Fibroblast of pulmonary artery (primary cell): ENCODE measurements at regions not wholly inside any gene's neighbourhood (a gene's known extent, or its start where the extent isn't known, plus 50 kb on each side); places are given as distances from the start of the nearest gene placed in this dataset.

Source experiments
- DNase-seq: peaks from one replicate; pipeline ENCODE4 v3.0.0-alpha.2; 2010; ENCODE audit warnings: low read depth
- H3K4me3 ChIP-seq: replicated peaks from 2 replicates; pipeline ENCODE4 v1.5.1; 2011; ENCODE audit warnings: low read depth, mild to moderate bottlenecking, control low read depth, low read length, moderate library complexity
- CTCF ChIP-seq: IDR thresholded peaks from 2 replicates; pipeline ENCODE4 v1.5.1; 2011; ENCODE audit warnings: mild to moderate bottlenecking, control low read depth, low read length, inconsistent platforms; ENCODE audit errors: missing control alignments

GRCh38 chr18:25876330-25876948, 214.0 kb downstream of the SS18 start:
- no peak for DNase-seq
- TF ChIP-seq CTCF, result no peak
- no peak overlapping the region for H3K4me3 ChIP-seq

GRCh38 chr18:25875551-25876240, 214.7 kb downstream of the SS18 start:
- no peak for DNase-seq

GRCh38 chr18:25873833-25874232, 216.6 kb downstream of the SS18 start:
- no peak for TF ChIP-seq CTCF
- H3K4me3 ChIP-seq, result no peak overlapping the region
- peak; percentile 11 for DNase-seq

More at GRCh38 chr18:25875551-25876240, 214.7 kb downstream of the SS18 start:
- no peak overlapping the region for H3K4me3 ChIP-seq
- no peak for TF ChIP-seq CTCF

- H3K4me3 ChIP-seq, result no peak overlapping the region
- no peak for DNase-seq
- no peak for TF ChIP-seq CTCF
These were observed 224.1 kb downstream of the SS18 start for GRCh38 chr18:25866331-25866730.

- no peak for TF ChIP-seq CTCF
- DNase-seq, result no peak
- H3K4me3 ChIP-seq, result no peak overlapping the region
These were observed 227.4 kb downstream of the SS18 start for GRCh38 chr18:25862881-25863600.

- no peak for TF ChIP-seq CTCF
- H3K4me3 ChIP-seq, result no peak overlapping the region
- peak; percentile 59 for DNase-seq
These were observed 236.6 kb downstream of the SS18 start for GRCh38 chr18:25853691-25854433.
